ENCODE measurements at regions not wholly inside any gene's neighbourhood (a gene's known extent, or its start where the extent isn't known, plus 50 kb on each side); places are given as distances from the start of the nearest gene placed in this dataset.

DNA sequence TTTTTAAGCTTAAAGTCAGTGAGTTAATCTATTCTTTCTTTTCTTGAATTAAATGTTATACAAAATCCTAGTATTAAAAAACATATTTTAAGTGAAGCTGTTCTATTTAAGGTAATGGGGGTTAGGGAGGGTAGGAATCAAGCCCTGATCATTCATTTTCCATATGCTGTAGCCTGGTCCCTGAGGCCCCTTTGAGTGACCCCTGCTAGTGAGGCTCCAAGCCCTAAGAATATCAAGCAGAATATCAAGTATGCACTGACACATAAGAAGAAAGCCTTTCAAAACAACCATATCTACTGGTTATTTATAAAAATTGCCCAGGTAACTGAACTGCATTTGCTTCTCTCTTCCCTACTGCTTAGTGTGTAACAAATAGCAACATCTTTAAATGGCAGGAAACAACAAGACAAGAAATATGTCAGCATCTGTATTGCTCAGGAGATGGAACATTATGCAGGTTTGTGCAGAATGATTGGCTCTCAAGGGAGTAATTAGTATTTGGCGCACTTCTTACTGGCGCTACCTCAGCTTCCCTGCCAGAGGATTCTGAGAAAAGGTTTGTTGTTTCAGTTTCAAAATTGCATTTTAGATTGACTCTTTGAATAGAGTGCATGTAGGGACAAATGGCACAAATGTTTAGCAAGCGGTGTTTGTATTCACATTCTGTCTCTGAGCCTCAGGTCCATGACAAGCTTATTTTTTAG, 223.0 kb downstream of the DUSP6 start:
- Histone ChIP-seq H4K20me1 (ENCODE audit: insufficient read depth, poor library complexity, severe bottlenecking) (no peaks in the 10 kb centered on the region), H3K27ac (no peak overlapping the region), H3K9me3 (ENCODE audit: low read depth) (no peaks in the 10 kb centered on the region), H3K4me2 (no peak overlapping the region), H3K79me2 (no peaks in the 10 kb centered on the region), H3K36me3 (replicated peaks; ENCODE audit: insufficient read depth, low read depth) (no peaks in the 10 kb centered on the region), H3K9me2 (replicated peaks; ENCODE audit: insufficient read depth) (no peaks in the 10 kb centered on the region), H3K27me3 (no peaks in the 10 kb centered on the region), H2AFZ (no peak overlapping the region), H3K4me1 (ENCODE audit: insufficient read depth) (no peaks in the 10 kb centered on the region), H3K4me3 (no peak overlapping the region)
- no peak for DNase-seq (ENCODE audit: low spot score)
- TF ChIP-seq, protein P1, sequence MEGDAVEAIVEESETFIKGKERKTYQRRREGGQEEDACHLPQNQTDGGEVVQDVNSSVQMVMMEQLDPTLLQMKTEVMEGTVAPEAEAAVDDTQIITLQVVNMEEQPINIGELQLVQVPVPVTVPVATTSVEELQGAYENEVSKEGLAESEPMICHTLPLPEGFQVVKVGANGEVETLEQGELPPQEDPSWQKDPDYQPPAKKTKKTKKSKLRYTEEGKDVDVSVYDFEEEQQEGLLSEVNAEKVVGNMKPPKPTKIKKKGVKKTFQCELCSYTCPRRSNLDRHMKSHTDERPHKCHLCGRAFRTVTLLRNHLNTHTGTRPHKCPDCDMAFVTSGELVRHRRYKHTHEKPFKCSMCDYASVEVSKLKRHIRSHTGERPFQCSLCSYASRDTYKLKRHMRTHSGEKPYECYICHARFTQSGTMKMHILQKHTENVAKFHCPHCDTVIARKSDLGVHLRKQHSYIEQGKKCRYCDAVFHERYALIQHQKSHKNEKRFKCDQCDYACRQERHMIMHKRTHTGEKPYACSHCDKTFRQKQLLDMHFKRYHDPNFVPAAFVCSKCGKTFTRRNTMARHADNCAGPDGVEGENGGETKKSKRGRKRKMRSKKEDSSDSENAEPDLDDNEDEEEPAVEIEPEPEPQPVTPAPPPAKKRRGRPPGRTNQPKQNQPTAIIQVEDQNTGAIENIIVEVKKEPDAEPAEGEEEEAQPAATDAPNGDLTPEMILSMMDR (IDR thresholded peaks at IDR 0.05; ENCODE audit: poor library complexity) = no peak
- no peak for TF ChIP-seq EZH2phosphoT487 (IDR thresholded peaks at IDR 0.05; ENCODE audit: low read depth, severe bottlenecking, unreplicated experiment)
- 99% methylated on average over 3 of the region's 3 CpGs for WGBS (ENCODE audit: low lambda C conversion rate, missing lambda C conversion rate)

DNA sequence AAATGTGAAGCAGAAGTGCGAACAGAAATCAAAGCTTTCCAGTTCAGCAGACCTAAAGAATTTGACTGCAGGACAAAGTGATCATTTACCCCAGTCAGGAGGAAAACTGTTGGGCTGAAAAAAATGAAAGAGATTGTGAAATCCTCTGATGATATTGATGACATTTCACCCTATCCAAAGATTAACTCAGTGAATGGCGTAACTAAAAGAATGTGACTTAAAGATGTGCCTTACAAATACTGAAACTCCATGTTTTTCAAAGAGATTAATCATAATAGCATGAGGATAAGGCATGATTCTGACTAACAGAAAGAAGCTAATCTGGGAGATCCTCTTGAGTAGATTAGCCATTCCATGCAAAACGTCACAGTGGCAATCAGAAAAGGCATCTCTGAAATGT, 225.6 kb downstream of the DUSP6 start:
- TF ChIP-seq EZH2 (IDR thresholded peaks at IDR 0.05; ENCODE audit: borderline replicate concordance) (no peak), EZH2phosphoT487 (IDR thresholded peaks at IDR 0.05; ENCODE audit: low read depth, severe bottlenecking, unreplicated experiment) (no peak)
- TF ChIP-seq, protein P1 (IDR thresholded peaks at IDR 0.05; ENCODE audit: poor library complexity) = no peak
- Histone ChIP-seq H3K4me3 (no peak overlapping the region), H3K4me1 (ENCODE audit: insufficient read depth) (no peaks in the 10 kb centered on the region), H3K9me2 (replicated peaks; ENCODE audit: insufficient read depth) (no peaks in the 10 kb centered on the region), H3K9me3 (ENCODE audit: low read depth) (no peaks in the 10 kb centered on the region), H4K20me1 (ENCODE audit: insufficient read depth, poor library complexity, severe bottlenecking) (no peaks in the 10 kb centered on the region), H3K36me3 (replicated peaks; ENCODE audit: insufficient read depth, low read depth) (no peaks in the 10 kb centered on the region), H3K27me3 (no peaks in the 10 kb centered on the region), H3K27ac (no peak overlapping the region), H2AFZ (no peak overlapping the region), H3K79me2 (no peaks in the 10 kb centered on the region), H3K4me2 (no peak overlapping the region)
- 56% methylated on average over 3 of the region's 3 CpGs for WGBS (ENCODE audit: low lambda C conversion rate, missing lambda C conversion rate)
- DNase-seq (ENCODE audit: low spot score) = no peak

DNA sequence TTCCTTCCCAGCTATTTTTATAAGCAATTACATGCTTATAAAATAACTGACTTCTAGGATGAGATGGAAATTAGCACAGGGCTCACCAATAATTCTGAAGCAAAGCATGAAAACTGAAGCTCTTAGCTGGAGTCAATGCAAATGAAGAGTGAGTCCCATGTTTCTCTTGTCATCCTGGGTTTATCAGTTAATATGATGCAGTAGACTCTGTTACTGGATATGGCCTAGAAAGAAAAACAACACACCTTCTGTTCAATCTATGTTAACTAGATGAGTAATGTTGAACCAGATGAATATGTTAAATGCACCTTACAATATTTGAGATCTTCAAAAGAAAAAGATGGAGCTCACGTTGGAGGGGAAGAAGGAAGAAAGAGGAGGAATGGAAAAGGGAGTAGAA, 229.4 kb downstream of the DUSP6 start:
- Histone ChIP-seq H3K27me3 (no peaks in the 10 kb centered on the region), H3K9me2 (replicated peaks; ENCODE audit: insufficient read depth) (no peaks in the 10 kb centered on the region), H2AFZ (no peak overlapping the region), H3K36me3 (replicated peaks; ENCODE audit: insufficient read depth, low read depth) (no peaks in the 10 kb centered on the region), H3K27ac (no peak overlapping the region), H3K4me1 (ENCODE audit: insufficient read depth) (no peaks in the 10 kb centered on the region), H3K4me3 (no peak overlapping the region), H4K20me1 (ENCODE audit: insufficient read depth, poor library complexity, severe bottlenecking) (no peaks in the 10 kb centered on the region), H3K4me2 (no peak overlapping the region), H3K9me3 (ENCODE audit: low read depth) (no peaks in the 10 kb centered on the region), H3K79me2 (no peaks in the 10 kb centered on the region)
- no peak for TF ChIP-seq EZH2phosphoT487 (IDR thresholded peaks at IDR 0.05; ENCODE audit: low read depth, severe bottlenecking, unreplicated experiment)
- TF ChIP-seq, protein P1 (IDR thresholded peaks at IDR 0.05; ENCODE audit: poor library complexity) = no peak
- TF ChIP-seq EZH2 (IDR thresholded peaks at IDR 0.05; ENCODE audit: borderline replicate concordance) = no peak
- DNase-seq (ENCODE audit: low spot score) = no peak
- WGBS (ENCODE audit: low lambda C conversion rate, missing lambda C conversion rate) = 94% methylated on average over 1 of the region's 1 CpG

Data from hepatocyte (in vitro differentiated cells).